Vagina (tissue), 2 donors: ENCODE measurements at regions not wholly inside any gene's neighbourhood (a gene's known extent, or its start where the extent isn't known, plus 50 kb on each side); places are given as distances from the start of the nearest gene placed in this dataset.

Source experiments
- DNase-seq, 2 donors: peaks; one replicate each; pipeline ENCODE4 v3.0.0-alpha.2; 2017; ENCODE audit errors: extremely low spot score in 2 of 2
- H3K27ac ChIP-seq: fragments of 200-600 bp; sonication (generic); one replicate; pipeline ENCODE4 v1.5.1; 2019
- H3K27me3 ChIP-seq: fragments of 200-600 bp; sonication (generic); one replicate; pipeline ENCODE4 v1.5.1; 2019
- H3K36me3 ChIP-seq, 2 donors: fragments of 200-600 bp; sonication (generic); one replicate each; pipeline ENCODE4 v1.5.1; 2017 to 2019
- H3K4me1 ChIP-seq: fragments of 200-600 bp; sonication (generic); one replicate; pipeline ENCODE4 v1.5.1; 2019
- H3K4me3 ChIP-seq, 2 donors: fragments of 200-600 bp; sonication (generic); 1 replicate in 1 of 2; 2 replicates in 1 of 2; pipeline ENCODE4 v1.5.1; 2016 to 2019
- H3K9me3 ChIP-seq: fragments of 200-600 bp; sonication (generic); one replicate; pipeline ENCODE4 v1.5.1; 2019
- CTCF ChIP-seq, 3 experiments: fragments of 450-650 bp in 2 of 3; fragments of 200-600 bp in 1 of 3; sonication (generic) in 1 of 3; IDR thresholded peaks; one replicate each; pipeline ENCODE4 v1.5.1; 2017 to 2019; ENCODE audit warnings: antibody characterized with exemption in 3 of 3, mild to moderate bottlenecking in 2 of 3, moderate library complexity in 2 of 3
- POLR2A ChIP-seq, 2 donors: fragments of 450-650 bp; IDR thresholded peaks; one replicate each; pipeline ENCODE4 v1.6.1; 2017; ENCODE audit warnings: antibody characterized with exemption in 2 of 2, mild to moderate bottlenecking in 2 of 2, moderate library complexity in 2 of 2
- POLR2AphosphoS5 ChIP-seq, 2 donors: sonication (generic); formaldehyde crosslinking; IDR thresholded peaks; one replicate each; pipeline ENCODE4 v1.9.0; 2017; ENCODE audit warnings: antibody characterized with exemption in 2 of 2, mild to moderate bottlenecking in 2 of 2, low read depth in 1 of 2; ENCODE audit not compliant: insufficient read depth in 1 of 2
- intact Hi-C: fragments of 100-400 bp; cut with DNase I; formaldehyde crosslinking; loops from one replicate; pipeline ENCODE4 v1.15.1; 2023

GRCh38 chr20:57932227-57932864 lies 222.5 kb upstream of the PMEPA1 start:
- Histone ChIP-seq H3K27ac (no peak overlapping the region), H3K36me3 (no peaks in the 10 kb centered on the region), H3K4me3 (no peak overlapping the region), H3K27me3 (no peaks in the 10 kb centered on the region), H3K4me1 (no peaks in the 10 kb centered on the region), H3K9me3 (no peaks in the 10 kb centered on the region)
- intact Hi-C loops: no loop called here
- TF ChIP-seq POLR2AphosphoS5 (IDR thresholded peaks at IDR 0.05; ENCODE audit: insufficient read depth in 1 of 2, low read depth in 1 of 2) (no peak), POLR2A (IDR thresholded peaks at IDR 0.05) (no peak), CTCF (IDR thresholded peaks at IDR 0.05) (no peak)
- no peak for DNase-seq

- no peak for DNase-seq
- intact Hi-C loops: no loop called here
- no peaks in the 10 kb centered on the region for H3K27me3 ChIP-seq
- TF ChIP-seq CTCF (IDR thresholded peaks at IDR 0.05) (no peak), POLR2A (IDR thresholded peaks at IDR 0.05) (no peak), POLR2AphosphoS5 (IDR thresholded peaks at IDR 0.05; ENCODE audit: insufficient read depth in 1 of 2, low read depth in 1 of 2) (no peak)
- no peaks in the 10 kb centered on the region for H3K9me3 ChIP-seq
- H3K4me1 ChIP-seq: no peaks in the 10 kb centered on the region
- H3K4me3 ChIP-seq: no peak overlapping the region
- H3K36me3 ChIP-seq: no peaks in the 10 kb centered on the region
- no peak overlapping the region for H3K27ac ChIP-seq
Measured at GRCh38 chr20:57930351-57930750, 220.5 kb upstream of the PMEPA1 start.

- H3K4me1 ChIP-seq: no peaks in the 10 kb centered on the region
- TF ChIP-seq POLR2A (IDR thresholded peaks at IDR 0.05): no peak
- no peak for TF ChIP-seq POLR2AphosphoS5 (IDR thresholded peaks at IDR 0.05; ENCODE audit: insufficient read depth in 1 of 2, low read depth in 1 of 2)
- TF ChIP-seq CTCF (IDR thresholded peaks at IDR 0.05): no peak
- no peaks in the 10 kb centered on the region for H3K36me3 ChIP-seq
- H3K27me3 ChIP-seq: no peaks in the 10 kb centered on the region
- peak overlapping the region; percentile 33 for H3K27ac ChIP-seq
- H3K9me3 ChIP-seq: no peaks in the 10 kb centered on the region
- intact Hi-C loops: no loop called here
- no peak for DNase-seq
- H3K4me3 ChIP-seq: no peak overlapping the region
Measured at GRCh38 chr20:57928181-57928967, 218.6 kb upstream of the PMEPA1 start.

GRCh38 chr20:57927376-57927775 lies 217.6 kb upstream of the PMEPA1 start:
- Histone ChIP-seq H3K4me3 (no peak overlapping the region), H3K27me3 (no peaks in the 10 kb centered on the region), H3K36me3 (no peaks in the 10 kb centered on the region), H3K27ac (peak overlapping the region; percentile 59), H3K9me3 (no peaks in the 10 kb centered on the region), H3K4me1 (no peaks in the 10 kb centered on the region)
- intact Hi-C loops: no loop called here
- TF ChIP-seq POLR2A (IDR thresholded peaks at IDR 0.05): no peak
- TF ChIP-seq POLR2AphosphoS5 (IDR thresholded peaks at IDR 0.05; ENCODE audit: insufficient read depth in 1 of 2, low read depth in 1 of 2): no peak
- TF ChIP-seq CTCF (IDR thresholded peaks at IDR 0.05): no peak
- DNase-seq: no peak

DNA sequence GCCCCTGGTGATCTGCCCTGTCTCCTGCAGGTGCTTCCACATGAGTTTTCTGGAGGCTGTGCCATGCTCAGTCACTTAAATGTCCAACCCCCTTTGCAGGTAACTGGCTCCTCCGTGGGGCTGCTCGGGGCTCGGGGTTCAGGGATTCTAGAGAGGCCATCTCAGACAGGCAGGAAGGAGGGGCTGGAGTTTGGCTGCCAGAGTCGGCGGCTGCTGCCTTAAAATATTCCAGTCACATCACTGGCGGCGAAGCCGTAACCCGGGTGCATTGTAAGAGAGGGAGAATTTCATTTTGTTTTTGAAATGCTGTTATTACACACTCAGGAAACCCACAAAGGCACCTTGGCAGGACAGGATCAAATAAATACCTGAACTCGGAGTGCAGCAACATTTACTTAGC lies 212.9 kb upstream of the PMEPA1 start:
- intact Hi-C loops: no loop called here
- H3K27me3 ChIP-seq: no peaks in the 10 kb centered on the region
- H3K4me1 ChIP-seq: no peaks in the 10 kb centered on the region
- no peak overlapping the region for H3K27ac ChIP-seq
- H3K9me3 ChIP-seq: no peaks in the 10 kb centered on the region
- no peaks in the 10 kb centered on the region for H3K36me3 ChIP-seq
- no peak for TF ChIP-seq POLR2AphosphoS5 (IDR thresholded peaks at IDR 0.05; ENCODE audit: insufficient read depth in 1 of 2, low read depth in 1 of 2)
- TF ChIP-seq CTCF (IDR thresholded peaks at IDR 0.05): no peak
- TF ChIP-seq POLR2A (IDR thresholded peaks at IDR 0.05): no peak
- H3K4me3 ChIP-seq: no peak overlapping the region
- DNase-seq: no peak
